22Rv1 (cell line): ENCODE measurements at regions not wholly inside any gene's neighbourhood (a gene's known extent, or its start where the extent isn't known, plus 50 kb on each side); places are given as distances from the start of the nearest gene placed in this dataset.

Source experiments
- H3K27ac ChIP-seq: fragments of 450-650 bp; 2 replicates; pipeline ENCODE4 v1.5.1; 2017
- ZFX ChIP-seq: fragments of 450-650 bp; IDR thresholded peaks from 2 replicates; pipeline ENCODE4 v1.6.1; 2017; ENCODE audit warnings: antibody characterized with exemption, borderline replicate concordance
- TF ChIP-seq, protein P1 (sequence below): fragments of 450-650 bp; IDR thresholded peaks from 2 replicates; pipeline ENCODE4 v1.5.1; 2017; ENCODE audit warnings: mild to moderate bottlenecking

DNA sequence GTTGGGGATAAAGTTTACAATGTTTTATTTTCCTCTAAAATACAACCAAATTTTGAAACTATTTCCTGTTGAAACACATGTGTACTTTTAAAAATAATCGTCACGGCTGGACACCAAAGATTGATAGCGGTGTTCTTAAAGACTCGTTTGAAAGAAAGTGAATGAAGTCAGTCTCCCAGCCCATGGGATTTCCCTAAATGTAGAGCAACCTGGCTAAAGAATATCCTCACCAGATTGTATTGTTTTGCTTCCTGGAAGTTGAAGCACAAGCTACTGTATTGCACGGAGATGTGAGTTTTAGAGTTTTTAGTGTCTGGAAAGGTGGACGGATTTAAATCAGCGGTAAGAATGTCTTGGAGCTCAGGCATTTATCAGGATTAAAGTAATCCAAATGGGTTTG lies 189.5 kb downstream of the THBS2 start:
- no peak overlapping the region for H3K27ac ChIP-seq
- no peak for TF ChIP-seq ZFX
- TF ChIP-seq, protein P1, sequence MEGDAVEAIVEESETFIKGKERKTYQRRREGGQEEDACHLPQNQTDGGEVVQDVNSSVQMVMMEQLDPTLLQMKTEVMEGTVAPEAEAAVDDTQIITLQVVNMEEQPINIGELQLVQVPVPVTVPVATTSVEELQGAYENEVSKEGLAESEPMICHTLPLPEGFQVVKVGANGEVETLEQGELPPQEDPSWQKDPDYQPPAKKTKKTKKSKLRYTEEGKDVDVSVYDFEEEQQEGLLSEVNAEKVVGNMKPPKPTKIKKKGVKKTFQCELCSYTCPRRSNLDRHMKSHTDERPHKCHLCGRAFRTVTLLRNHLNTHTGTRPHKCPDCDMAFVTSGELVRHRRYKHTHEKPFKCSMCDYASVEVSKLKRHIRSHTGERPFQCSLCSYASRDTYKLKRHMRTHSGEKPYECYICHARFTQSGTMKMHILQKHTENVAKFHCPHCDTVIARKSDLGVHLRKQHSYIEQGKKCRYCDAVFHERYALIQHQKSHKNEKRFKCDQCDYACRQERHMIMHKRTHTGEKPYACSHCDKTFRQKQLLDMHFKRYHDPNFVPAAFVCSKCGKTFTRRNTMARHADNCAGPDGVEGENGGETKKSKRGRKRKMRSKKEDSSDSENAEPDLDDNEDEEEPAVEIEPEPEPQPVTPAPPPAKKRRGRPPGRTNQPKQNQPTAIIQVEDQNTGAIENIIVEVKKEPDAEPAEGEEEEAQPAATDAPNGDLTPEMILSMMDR, result no peak

DNA sequence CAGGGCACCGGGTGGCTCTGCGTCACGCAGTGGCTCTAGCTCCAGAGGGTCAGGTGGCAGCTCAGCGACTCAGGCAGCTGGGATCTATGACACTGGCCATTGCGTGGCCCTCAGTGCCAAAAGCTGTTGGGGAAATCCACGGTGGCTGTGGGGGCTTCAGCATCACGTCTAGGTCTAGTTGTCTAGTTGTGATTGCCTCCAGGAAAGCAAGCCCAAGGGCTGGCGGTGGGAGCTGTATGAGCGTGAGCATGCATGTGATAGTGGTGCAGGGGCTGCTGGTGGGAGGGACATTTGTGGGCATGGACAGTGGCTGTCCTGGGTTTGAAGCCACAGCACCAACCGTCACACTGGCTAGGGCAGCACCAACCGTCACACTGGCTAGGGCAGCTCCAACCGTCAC lies 191.4 kb downstream of the THBS2 start:
- TF ChIP-seq ZFX, result no peak
- TF ChIP-seq, protein P1, result no peak
- H3K27ac ChIP-seq, result no peak overlapping the region

DNA sequence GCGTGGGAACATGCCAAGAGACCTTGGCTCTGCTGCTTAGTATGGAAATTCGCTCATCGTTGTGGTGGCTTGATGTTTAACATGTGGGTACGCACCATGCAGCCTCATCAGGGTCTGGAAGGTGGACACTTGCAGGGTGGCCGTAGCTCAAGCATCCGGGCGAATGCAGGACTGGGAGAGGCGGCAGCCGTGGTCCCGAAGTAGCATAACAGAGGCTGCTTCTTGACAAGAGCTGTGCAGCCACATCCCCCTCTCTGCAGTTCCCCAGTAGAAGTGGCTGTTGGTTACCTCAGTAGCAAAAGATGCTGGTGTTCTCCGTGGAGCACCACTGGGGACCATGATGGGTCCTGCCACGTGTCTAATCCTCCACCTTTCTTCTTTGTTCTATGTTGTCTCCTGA lies 195.0 kb downstream of the THBS2 start:
- H3K27ac ChIP-seq, result no peak overlapping the region
- TF ChIP-seq, protein P1, result no peak
- no peak for TF ChIP-seq ZFX

DNA sequence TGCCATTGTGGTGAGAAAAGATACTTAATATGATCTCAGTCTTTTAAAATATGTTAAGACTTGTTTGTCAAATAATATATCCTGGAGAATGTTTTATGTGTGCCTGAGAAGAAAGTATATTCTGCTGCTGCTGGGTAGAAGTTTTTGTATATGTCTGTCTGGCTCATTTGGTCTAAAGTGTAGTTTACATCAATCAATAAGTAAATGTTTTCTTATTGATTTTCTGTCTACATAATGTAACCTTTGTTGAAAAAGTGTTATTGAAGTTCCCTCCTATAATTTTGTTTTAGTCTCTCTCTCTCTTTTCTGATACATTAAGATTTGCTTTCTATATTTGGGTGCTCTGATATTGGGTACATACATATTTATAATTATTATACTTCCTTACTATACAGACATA lies 201.2 kb downstream of the THBS2 start:
- H3K27ac ChIP-seq, result no peak overlapping the region
- TF ChIP-seq, protein P1, result no peak
- TF ChIP-seq ZFX, result no peak

DNA sequence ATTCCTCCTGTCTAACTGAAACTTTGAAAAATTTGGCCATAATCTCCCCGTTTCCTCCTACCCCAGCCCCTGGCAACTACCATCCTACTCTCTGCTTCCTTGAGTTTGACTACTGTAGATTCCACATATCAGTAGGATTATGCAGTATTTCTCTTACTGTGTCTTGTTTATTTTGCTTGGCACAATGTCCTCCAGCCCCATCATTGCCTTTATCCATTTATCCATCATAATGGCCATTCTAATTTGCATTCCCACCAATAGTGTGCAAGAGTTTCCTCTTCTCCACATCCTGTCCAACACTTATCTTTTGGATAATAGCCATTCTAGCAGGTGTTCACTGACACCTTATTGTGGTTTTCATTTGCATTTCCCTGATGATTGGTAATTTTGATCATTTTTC lies 202.3 kb downstream of the THBS2 start:
- TF ChIP-seq, protein P1, result no peak

DNA sequence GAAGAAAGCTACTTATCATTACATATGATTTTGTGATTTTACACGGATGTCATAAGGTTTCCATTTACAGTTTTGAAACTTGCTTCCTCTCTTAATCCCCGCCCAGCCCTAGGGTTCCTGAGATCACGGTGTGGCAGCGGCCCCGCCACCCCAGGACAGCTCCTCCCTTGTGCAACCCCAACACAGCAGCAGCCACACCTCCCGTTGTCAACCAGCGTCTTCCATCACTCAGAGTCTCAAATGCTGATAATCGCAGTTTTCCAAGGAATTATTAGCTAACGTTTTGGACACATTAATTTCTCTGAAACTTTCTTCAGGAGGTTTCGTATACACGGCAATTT lies 204.8 kb downstream of the THBS2 start:
- no peak overlapping the region for H3K27ac ChIP-seq
- TF ChIP-seq, protein P1, result no peak

More for the DNA sequence above, 202.3 kb downstream of the THBS2 start:
- H3K27ac ChIP-seq, result no peak overlapping the region

DNA sequence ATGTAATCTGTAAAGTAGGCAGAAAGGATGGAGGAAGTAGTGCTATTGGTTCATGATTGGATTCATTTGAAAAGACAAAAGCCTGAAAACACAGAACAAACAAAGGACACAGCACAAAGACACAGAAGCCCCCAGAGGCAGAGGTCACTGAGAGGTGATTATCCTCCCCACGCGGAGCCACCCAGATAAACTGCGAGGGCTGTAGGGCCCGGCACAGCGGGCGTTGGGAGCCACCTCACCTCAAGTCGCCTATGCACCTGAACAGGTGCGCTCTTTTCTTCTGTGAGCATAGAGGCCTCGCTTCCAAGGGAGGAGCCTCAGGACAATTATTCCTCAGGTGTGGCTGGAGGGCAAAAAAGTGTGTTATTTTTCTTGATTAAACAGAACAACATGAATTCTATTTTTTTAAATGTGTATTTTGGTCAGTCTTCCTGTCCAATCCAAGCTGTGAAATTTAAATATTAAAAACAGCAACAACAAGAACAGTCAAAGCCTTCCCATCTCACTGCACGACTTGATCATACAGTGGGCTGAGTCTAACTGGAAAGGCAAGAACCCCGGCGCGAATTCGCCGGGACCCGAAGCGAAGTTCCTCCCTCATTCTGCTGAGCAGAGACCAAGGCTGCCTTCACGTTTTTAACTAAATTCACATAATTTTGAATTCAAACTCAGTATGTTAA lies 205.3 kb downstream of the THBS2 start:
- no peak overlapping the region for H3K27ac ChIP-seq
- TF ChIP-seq, protein P1, result no peak
- TF ChIP-seq ZFX, result no peak
